DND-41 (cell line): ENCODE measurements at regions not wholly inside any gene's neighbourhood (a gene's known extent, or its start where the extent isn't known, plus 50 kb on each side); places are given as distances from the start of the nearest gene placed in this dataset.

Experiments used
- CTCF ChIP-seq: IDR thresholded peaks from 2 replicates; pipeline ENCODE4 v1.5.1; 2012; ENCODE audit warnings: borderline replicate concordance, low read length, moderate library complexity, mild to moderate bottlenecking; ENCODE audit not compliant: poor library complexity, severe bottlenecking; ENCODE audit errors: extremely low read depth
- EZH2 ChIP-seq: IDR thresholded peaks from 3 replicates; pipeline ENCODE4 v1.6.1; 2012; ENCODE audit warnings: borderline replicate concordance, low read depth, mild to moderate bottlenecking, moderate library complexity, low read length, inconsistent platforms; ENCODE audit not compliant: severe bottlenecking

- TF ChIP-seq CTCF (no peak), EZH2 (no peak)
These were observed 707.6 kb downstream of the QKI start for GRCh38 chr6:164122109-164122508.
